ENCODE measurements at regions not wholly inside any gene's neighbourhood (a gene's known extent, or its start where the extent isn't known, plus 50 kb on each side); places are given as distances from the start of the nearest gene placed in this dataset.

DNA sequence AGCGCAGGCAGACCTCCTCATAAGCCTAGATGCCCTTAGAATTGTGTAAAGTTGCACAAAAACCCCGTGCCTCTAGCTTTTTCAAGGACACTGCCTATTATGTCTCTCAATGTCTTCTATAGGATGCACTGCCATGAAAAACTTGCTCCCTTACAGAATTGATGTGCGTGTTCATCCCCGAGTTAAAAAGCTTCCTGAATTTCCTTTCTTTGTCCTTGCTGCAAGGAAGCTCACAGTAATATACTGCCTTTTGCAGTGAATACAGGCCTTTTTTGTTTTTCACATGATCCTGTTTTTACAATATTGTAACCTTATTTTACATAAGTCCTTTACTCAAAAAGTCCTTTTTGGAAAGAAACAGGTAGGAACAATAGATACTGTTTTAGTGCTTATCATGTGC is 193.0 kb downstream of the TTLL7 start:
- no peak for DNase-seq
- TF ChIP-seq, protein P1, sequence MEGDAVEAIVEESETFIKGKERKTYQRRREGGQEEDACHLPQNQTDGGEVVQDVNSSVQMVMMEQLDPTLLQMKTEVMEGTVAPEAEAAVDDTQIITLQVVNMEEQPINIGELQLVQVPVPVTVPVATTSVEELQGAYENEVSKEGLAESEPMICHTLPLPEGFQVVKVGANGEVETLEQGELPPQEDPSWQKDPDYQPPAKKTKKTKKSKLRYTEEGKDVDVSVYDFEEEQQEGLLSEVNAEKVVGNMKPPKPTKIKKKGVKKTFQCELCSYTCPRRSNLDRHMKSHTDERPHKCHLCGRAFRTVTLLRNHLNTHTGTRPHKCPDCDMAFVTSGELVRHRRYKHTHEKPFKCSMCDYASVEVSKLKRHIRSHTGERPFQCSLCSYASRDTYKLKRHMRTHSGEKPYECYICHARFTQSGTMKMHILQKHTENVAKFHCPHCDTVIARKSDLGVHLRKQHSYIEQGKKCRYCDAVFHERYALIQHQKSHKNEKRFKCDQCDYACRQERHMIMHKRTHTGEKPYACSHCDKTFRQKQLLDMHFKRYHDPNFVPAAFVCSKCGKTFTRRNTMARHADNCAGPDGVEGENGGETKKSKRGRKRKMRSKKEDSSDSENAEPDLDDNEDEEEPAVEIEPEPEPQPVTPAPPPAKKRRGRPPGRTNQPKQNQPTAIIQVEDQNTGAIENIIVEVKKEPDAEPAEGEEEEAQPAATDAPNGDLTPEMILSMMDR (IDR thresholded peaks at IDR 0.05): no peak
- TF ChIP-seq POLR2A (IDR thresholded peaks at IDR 0.05): no peak
- intact Hi-C loops (cut with DNase I; ENCODE audit: low total_unique reads): no loop called here

DNA sequence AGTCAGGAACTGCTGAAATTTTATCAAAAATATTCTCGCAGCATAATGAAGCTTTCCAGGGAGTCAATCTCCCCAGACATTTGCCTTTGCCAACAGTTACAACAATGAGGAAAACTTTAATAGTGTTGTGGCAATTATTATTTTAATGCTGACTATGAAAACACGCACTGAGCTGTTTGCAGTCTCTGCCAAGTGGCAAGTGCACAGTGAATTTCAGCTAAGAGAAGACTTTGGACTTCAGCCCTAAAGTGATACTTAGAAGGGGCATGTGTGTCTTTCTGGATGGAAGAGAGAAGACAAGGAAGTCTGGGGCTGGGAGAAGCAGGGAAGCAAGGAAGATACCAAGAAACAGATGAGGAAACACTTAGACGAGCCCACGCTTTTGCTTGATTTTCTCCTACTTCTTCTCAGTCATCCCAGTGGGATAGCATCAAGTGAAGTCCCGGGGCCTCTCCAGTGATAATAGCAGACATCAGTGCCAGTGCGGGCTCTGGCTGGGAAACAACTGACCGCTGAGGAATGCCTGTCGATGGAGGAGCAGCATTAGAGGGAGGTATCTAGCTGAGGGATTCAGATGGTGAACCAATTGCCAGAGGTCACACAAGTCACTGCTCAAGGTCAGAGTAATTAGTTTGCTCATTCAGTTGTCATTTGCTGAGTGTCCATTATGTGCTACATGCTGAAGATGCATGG is 196.3 kb downstream of the TTLL7 start:
- Histone ChIP-seq H3K4me3 (no peak overlapping the region), H3K27me3 (no peaks in the 10 kb centered on the region), H3K4me1 (no peaks in the 10 kb centered on the region), H3K27ac (no peak overlapping the region), H3K9me3 (no peaks in the 10 kb centered on the region), H3K36me3 (no peaks in the 10 kb centered on the region)
- no peak for TF ChIP-seq POLR2A (IDR thresholded peaks at IDR 0.05)
- DNase-seq: no peak
- intact Hi-C loops (cut with DNase I; ENCODE audit: low total_unique reads): no loop called here

More for the DNA sequence above, 193.0 kb downstream of the TTLL7 start:
- H3K27ac ChIP-seq: no peak overlapping the region
- H3K4me3 ChIP-seq: no peak overlapping the region
- H3K36me3 ChIP-seq: no peaks in the 10 kb centered on the region
- no peaks in the 10 kb centered on the region for H3K4me1 ChIP-seq
- H3K9me3 ChIP-seq: no peaks in the 10 kb centered on the region
- no peaks in the 10 kb centered on the region for H3K27me3 ChIP-seq

DNA sequence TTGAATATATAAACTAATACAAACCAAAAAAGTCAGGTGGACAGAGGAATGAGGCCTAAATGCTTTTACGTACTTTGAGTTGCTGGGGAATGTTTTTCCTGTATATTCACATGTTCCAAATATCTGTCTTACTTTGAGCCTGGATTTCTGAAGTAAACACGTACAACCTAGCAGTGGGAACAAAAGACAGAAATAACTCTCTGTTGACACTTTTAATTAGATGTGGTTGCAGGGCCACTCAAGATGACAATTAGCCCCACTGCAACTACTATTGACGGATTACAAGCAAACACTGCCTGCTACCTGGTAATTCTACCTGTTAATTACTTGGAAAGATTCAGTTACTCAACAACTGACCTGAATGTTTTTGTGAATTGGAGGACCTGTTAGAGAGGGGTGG is 196.9 kb downstream of the TTLL7 start:
- no peaks in the 10 kb centered on the region for H3K27me3 ChIP-seq
- intact Hi-C loops (cut with DNase I; ENCODE audit: low total_unique reads): no loop called here
- no peak for TF ChIP-seq POLR2A (IDR thresholded peaks at IDR 0.05)
- TF ChIP-seq, protein P1 (IDR thresholded peaks at IDR 0.05): no peak
- no peak for DNase-seq
- no peaks in the 10 kb centered on the region for H3K4me1 ChIP-seq
- H3K4me3 ChIP-seq: no peak overlapping the region
- no peaks in the 10 kb centered on the region for H3K36me3 ChIP-seq
- H3K9me3 ChIP-seq: no peaks in the 10 kb centered on the region
- H3K27ac ChIP-seq: no peak overlapping the region

DNA sequence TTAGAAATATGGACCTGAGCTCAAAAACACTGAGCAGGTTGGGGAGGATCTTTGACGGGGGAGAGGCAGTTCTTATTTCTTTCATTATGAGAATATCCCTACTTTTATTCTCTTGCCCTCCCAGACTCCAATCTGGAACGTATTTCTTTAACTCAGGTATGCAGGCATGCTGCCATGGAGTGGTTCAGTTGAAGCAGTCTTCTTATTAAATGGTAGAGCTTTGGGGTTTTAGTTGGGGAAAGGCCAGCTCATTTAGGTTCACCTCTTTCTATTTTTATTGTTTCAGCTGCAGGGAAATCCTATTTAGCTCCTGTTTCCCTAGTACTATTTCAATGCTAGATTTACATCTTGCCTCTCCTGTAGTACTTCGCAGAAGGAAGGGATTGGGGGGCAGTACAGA is 198.9 kb downstream of the TTLL7 start:
- intact Hi-C loops (cut with DNase I; ENCODE audit: low total_unique reads): no loop called here
- TF ChIP-seq, protein P1 (IDR thresholded peaks at IDR 0.05): no peak
- TF ChIP-seq POLR2A (IDR thresholded peaks at IDR 0.05): no peak

DNA sequence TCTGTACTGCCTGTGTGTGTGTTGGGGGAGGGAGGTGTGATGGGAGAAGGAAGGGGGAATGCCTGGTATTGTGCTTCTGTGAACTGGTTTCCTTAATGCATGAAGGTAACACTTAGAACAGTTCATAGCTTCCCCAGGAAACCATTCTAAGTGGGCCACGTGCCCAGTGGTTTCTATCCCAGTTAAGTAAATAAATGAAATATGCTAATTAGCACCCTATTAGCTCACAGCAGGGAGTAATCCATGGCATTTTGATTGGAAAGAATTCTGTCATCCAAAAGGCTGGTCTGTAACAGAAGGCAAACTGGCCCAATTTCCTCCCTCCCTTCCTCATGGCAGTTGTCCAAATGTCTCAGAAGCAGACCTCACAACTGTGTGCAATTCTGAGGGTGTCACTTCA is 199.3 kb downstream of the TTLL7 start:
- Histone ChIP-seq H3K4me3 (no peak overlapping the region), H3K27me3 (no peaks in the 10 kb centered on the region), H3K27ac (no peak overlapping the region), H3K36me3 (no peaks in the 10 kb centered on the region), H3K4me1 (no peaks in the 10 kb centered on the region), H3K9me3 (no peaks in the 10 kb centered on the region)
- TF ChIP-seq, protein P1 (IDR thresholded peaks at IDR 0.05): no peak
- no peak for TF ChIP-seq POLR2A (IDR thresholded peaks at IDR 0.05)
- no peak for DNase-seq
- intact Hi-C loops (cut with DNase I; ENCODE audit: low total_unique reads): no loop called here

More for the DNA sequence above, 198.9 kb downstream of the TTLL7 start:
- Histone ChIP-seq H3K27ac (no peak overlapping the region), H3K9me3 (no peaks in the 10 kb centered on the region), H3K36me3 (no peaks in the 10 kb centered on the region), H3K4me3 (no peak overlapping the region), H3K27me3 (no peaks in the 10 kb centered on the region), H3K4me1 (no peaks in the 10 kb centered on the region)
- DNase-seq: no peak

DNA sequence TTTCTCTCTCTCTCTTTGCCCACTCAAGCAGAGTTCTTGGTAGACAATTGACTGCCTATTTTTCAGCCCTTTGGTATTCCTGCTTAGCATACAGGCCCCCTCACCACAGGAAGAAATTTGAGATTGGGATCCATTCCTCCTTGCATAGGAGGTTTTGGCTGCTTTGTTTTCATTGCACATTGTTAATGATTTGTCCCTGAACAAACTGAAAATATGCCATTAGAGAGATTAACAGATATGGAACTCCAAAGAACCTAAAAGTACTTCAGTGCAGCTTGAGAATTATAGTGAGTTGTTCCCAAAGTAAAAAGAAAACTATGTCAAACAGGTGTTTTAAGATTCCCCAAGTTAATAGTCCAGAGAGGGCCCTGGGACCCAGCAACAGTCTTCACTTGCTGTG is 200.0 kb downstream of the TTLL7 start:
- no peak overlapping the region for H3K4me3 ChIP-seq
- no peaks in the 10 kb centered on the region for H3K4me1 ChIP-seq
- no peaks in the 10 kb centered on the region for H3K9me3 ChIP-seq
- TF ChIP-seq, protein P1 (IDR thresholded peaks at IDR 0.05): no peak
- TF ChIP-seq POLR2A (IDR thresholded peaks at IDR 0.05): no peak
- H3K36me3 ChIP-seq: no peaks in the 10 kb centered on the region
- no peak overlapping the region for H3K27ac ChIP-seq
- H3K27me3 ChIP-seq: no peaks in the 10 kb centered on the region
- intact Hi-C loops (cut with DNase I; ENCODE audit: low total_unique reads): no loop called here
- DNase-seq: no peak

Data from uterus (tissue), 3 donors.